ENCODE measurements at regions not wholly inside any gene's neighbourhood (a gene's known extent, or its start where the extent isn't known, plus 50 kb on each side); places are given as distances from the start of the nearest gene placed in this dataset.
"Not testable (repeated sequence)": the region's sequence is repeated elsewhere in the genome, so short reads cannot be mapped to it uniquely, and the experiment has no call there.

- Histone ChIP-seq H3K9me3 (ENCODE audit: control insufficient read depth in 2 of 2, insufficient read depth in 1 of 2, low read length in 1 of 2) (no peaks in the 10 kb centered on the region), H3K27me3 (ENCODE audit: control insufficient read depth in 2 of 2, insufficient read depth in 1 of 2, low read length in 1 of 2) (no peaks in the 10 kb centered on the region), H3K4me1 (ENCODE audit: control insufficient read depth in 2 of 2, insufficient read depth in 2 of 2, low read length in 2 of 2) (no peaks in the 10 kb centered on the region), H3K4me3 (ENCODE audit: low read length in 2 of 2) (no peak overlapping the region), H3K36me3 (ENCODE audit: control insufficient read depth in 2 of 2, insufficient read depth in 2 of 2, low read length in 1 of 2) (peaks cover 3 to 42% of the 10 kb centered on the region in 2 donors), H3K27ac (ENCODE audit: low read depth in 1 of 2, low read length in 1 of 2) (no peak overlapping the region)
- no peak for DNase-seq (ENCODE audit: low read depth in 6 of 9, low spot score in 9 of 9)
- 94% methylated on average over 1 of the region's 1 CpG for WGBS
These were observed 144.6 kb downstream of the UTRN start for GRCh38 chr6:144429753-144430152.

DNA sequence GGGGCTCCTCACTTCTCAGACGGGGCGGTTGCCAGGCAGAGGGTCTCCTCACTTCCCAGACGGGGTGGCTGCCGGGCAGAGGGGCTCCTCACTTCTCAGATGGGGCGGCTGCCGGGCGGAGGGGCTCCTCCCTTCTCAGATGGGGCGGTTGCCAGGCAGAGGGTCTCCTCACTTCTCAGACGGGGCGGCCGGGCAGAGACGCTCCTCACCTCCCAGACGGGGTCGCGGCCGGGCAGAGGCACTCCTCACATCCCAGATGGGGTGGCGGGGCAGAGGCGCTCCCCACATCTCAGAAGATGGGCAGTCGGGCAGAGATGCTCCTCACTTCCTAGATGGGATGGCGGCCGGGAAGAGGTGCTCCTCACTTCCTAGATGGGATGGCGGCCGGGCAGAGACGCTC, 148.3 kb downstream of the UTRN start:
- WGBS = 99% methylated on average over 24 of the region's 24 CpGs
- peaks cover 10 to 47% of the 10 kb centered on the region in 2 donors for H3K36me3 ChIP-seq (ENCODE audit: control insufficient read depth in 2 of 2, insufficient read depth in 2 of 2, low read length in 1 of 2)
- H3K27ac ChIP-seq (ENCODE audit: low read depth in 1 of 2, low read length in 1 of 2); DNase-seq (ENCODE audit: low read depth in 6 of 9, low spot score in 9 of 9); H3K27me3 ChIP-seq (ENCODE audit: control insufficient read depth in 2 of 2, insufficient read depth in 1 of 2, low read length in 1 of 2); H3K9me3 ChIP-seq (ENCODE audit: control insufficient read depth in 2 of 2, insufficient read depth in 1 of 2, low read length in 1 of 2); H3K4me1 ChIP-seq (ENCODE audit: control insufficient read depth in 2 of 2, insufficient read depth in 2 of 2, low read length in 2 of 2); H3K4me3 ChIP-seq (ENCODE audit: low read length in 2 of 2): not testable (repeated sequence)

- Histone ChIP-seq H3K27me3 (ENCODE audit: control insufficient read depth in 2 of 2, insufficient read depth in 1 of 2, low read length in 1 of 2) (no peaks in the 10 kb centered on the region), H3K27ac (ENCODE audit: low read depth in 1 of 2, low read length in 1 of 2) (no peak overlapping the region), H3K9me3 (ENCODE audit: control insufficient read depth in 2 of 2, insufficient read depth in 1 of 2, low read length in 1 of 2) (no peaks in the 10 kb centered on the region), H3K4me1 (ENCODE audit: control insufficient read depth in 2 of 2, insufficient read depth in 2 of 2, low read length in 2 of 2) (no peaks in the 10 kb centered on the region), H3K36me3 (ENCODE audit: control insufficient read depth in 2 of 2, insufficient read depth in 2 of 2, low read length in 1 of 2) (peaks cover 16 to 51% of the 10 kb centered on the region in 2 donors), H3K4me3 (ENCODE audit: low read length in 2 of 2) (no peak overlapping the region)
- no peak for DNase-seq (ENCODE audit: low read depth in 6 of 9, low spot score in 9 of 9)
- 95% methylated on average over 6 of the region's 6 CpGs for WGBS
These were observed 149.3 kb downstream of the UTRN start for GRCh38 chr6:144434308-144434990.

DNA sequence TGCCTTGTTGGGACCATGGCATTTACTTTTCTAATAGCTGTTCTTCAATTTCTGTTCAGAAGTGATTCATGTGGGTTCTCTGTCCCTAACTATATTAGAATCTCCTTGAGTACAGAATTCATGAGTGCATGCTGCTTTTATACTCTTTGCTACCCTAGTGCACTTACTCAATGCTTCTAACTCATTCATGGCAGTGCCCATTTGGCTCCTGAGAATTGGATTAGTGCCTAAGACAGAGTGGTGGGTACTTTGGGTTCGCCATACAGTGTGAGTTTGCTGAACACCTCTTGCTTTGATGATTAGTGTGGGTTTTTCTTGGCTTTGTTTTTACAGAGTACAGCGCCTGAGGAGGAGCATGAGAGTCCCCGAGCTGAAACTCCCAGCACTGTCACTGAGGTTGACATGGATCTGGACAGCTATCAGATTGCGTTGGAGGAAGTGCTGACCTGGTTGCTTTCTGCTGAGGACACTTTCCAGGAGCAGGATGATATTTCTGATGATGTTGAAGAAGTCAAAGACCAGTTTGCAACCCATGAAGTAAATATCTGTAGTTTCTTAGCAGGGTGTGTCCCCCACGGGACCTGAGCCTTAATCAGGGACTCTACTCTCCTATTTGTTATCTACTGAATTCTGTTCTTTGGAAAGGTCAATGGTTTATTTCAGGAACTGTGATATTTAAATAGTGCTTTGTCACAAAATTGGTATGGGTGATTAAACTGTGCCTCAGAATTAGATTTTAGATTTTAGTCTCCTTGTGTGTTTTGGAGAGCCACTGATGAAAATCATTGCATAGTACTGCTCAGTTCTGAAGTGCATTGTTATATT, 150.7 kb downstream of the UTRN start:
- Histone ChIP-seq H3K9me3 (ENCODE audit: control insufficient read depth in 2 of 2, insufficient read depth in 1 of 2, low read length in 1 of 2) (peaks cover under 1 to 5% of the 10 kb centered on the region in 2 donors), H3K36me3 (ENCODE audit: control insufficient read depth in 2 of 2, insufficient read depth in 2 of 2, low read length in 1 of 2) (peaks cover 22 to 55% of the 10 kb centered on the region in 2 donors), H3K4me3 (ENCODE audit: low read length in 2 of 2) (no peak overlapping the region), H3K27ac (ENCODE audit: low read depth in 1 of 2, low read length in 1 of 2) (no peak overlapping the region), H3K27me3 (ENCODE audit: control insufficient read depth in 2 of 2, insufficient read depth in 1 of 2, low read length in 1 of 2) (no peaks in the 10 kb centered on the region), H3K4me1 (ENCODE audit: control insufficient read depth in 2 of 2, insufficient read depth in 2 of 2, low read length in 2 of 2) (no peaks in the 10 kb centered on the region)
- 93% methylated on average over 5 of the region's 5 CpGs for WGBS
- DNase-seq (ENCODE audit: low read depth in 6 of 9, low spot score in 9 of 9) = no peak

DNA sequence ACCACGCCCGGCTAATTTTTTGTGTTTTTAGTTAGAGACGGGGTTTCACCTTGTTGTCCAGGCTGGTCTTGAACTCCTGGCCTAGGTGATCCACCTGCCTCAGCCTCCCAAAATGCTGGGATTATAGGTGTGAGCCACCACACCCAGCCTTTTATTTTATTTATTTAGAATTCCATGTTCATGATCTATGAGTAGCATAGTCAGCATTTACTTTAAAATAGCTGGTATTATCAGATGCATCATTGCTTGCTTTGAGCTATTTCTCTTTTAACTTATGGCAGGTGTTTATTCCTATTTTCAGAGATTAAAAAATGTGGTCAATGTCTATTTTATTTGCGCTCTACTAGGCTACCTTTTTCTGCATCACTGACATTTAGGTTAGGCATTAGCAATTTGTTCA, 152.0 kb downstream of the UTRN start:
- Histone ChIP-seq H3K9me3 (ENCODE audit: control insufficient read depth in 2 of 2, insufficient read depth in 1 of 2, low read length in 1 of 2) (peaks cover 9 to 16% of the 10 kb centered on the region in 2 donors), H3K27ac (ENCODE audit: low read depth in 1 of 2, low read length in 1 of 2) (no peak overlapping the region), H3K36me3 (ENCODE audit: control insufficient read depth in 2 of 2, insufficient read depth in 2 of 2, low read length in 1 of 2) (peaks cover 35 to 57% of the 10 kb centered on the region in 2 donors), H3K4me1 (ENCODE audit: control insufficient read depth in 2 of 2, insufficient read depth in 2 of 2, low read length in 2 of 2) (no peaks in the 10 kb centered on the region), H3K27me3 (ENCODE audit: control insufficient read depth in 2 of 2, insufficient read depth in 1 of 2, low read length in 1 of 2) (no peaks in the 10 kb centered on the region), H3K4me3 (ENCODE audit: low read length in 2 of 2) (no peak overlapping the region)
- no peak for DNase-seq (ENCODE audit: low read depth in 6 of 9, low spot score in 9 of 9)
- 99% methylated on average over 4 of the region's 4 CpGs for WGBS

DNA sequence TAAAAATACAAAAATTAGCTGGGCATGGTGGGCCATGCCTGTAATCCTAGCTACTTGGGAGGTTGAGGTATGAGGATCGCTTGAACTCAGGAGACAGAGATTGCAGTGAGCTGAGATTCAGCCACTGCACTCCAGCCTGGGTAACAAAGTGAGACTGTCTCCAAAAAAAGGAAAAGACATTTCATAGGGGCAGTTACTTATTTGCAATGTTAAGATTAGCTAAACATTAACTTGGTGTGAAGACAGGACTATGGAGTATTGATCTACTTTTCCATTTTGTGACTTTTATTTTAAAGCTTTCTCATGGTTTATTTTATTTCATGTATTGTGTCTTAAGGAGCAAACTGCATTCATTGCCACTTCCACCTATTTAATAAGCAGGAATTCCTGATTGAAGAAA, 153.0 kb downstream of the UTRN start:
- Histone ChIP-seq H3K9me3 (ENCODE audit: control insufficient read depth in 2 of 2, insufficient read depth in 1 of 2, low read length in 1 of 2) (peaks cover 9 to 16% of the 10 kb centered on the region in 2 donors), H3K27me3 (ENCODE audit: control insufficient read depth in 2 of 2, insufficient read depth in 1 of 2, low read length in 1 of 2) (no peaks in the 10 kb centered on the region), H3K4me1 (ENCODE audit: control insufficient read depth in 2 of 2, insufficient read depth in 2 of 2, low read length in 2 of 2) (no peaks in the 10 kb centered on the region), H3K4me3 (ENCODE audit: low read length in 2 of 2) (no peak overlapping the region), H3K27ac (ENCODE audit: low read depth in 1 of 2, low read length in 1 of 2) (no peak overlapping the region), H3K36me3 (ENCODE audit: control insufficient read depth in 2 of 2, insufficient read depth in 2 of 2, low read length in 1 of 2) (peaks cover 35 to 61% of the 10 kb centered on the region in 2 donors)
- DNase-seq (ENCODE audit: low read depth in 6 of 9, low spot score in 9 of 9) = no peak
- 96% methylated on average over 1 of the region's 1 CpG for whole genome bisulfite sequencing

DNA sequence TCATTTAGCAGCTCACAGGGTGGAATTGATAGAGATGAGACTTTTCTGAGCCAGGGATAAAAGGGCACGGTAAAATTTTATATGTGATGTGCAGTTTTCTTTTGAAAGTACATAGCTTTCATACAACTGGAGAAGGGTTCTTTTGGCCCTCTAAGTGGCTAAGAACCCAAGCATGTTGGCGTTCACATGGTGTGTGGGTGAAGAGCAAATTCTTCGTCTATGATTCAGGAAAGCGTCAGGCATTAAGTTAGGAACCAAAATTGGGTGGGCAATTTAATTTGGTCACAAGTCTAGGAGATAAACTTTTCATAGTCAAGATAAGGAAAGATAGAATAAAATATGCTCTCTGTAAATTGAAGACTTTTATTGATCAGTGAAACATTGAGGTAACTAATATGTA, 153.9 kb downstream of the UTRN start:
- no peaks in the 10 kb centered on the region for H3K27me3 ChIP-seq (ENCODE audit: control insufficient read depth in 2 of 2, insufficient read depth in 1 of 2, low read length in 1 of 2)
- H3K36me3 ChIP-seq (ENCODE audit: control insufficient read depth in 2 of 2, insufficient read depth in 2 of 2, low read length in 1 of 2) = peaks cover 35 to 61% of the 10 kb centered on the region in 2 donors
- WGBS = 99% methylated on average over 4 of the region's 4 CpGs
- no peaks in the 10 kb centered on the region for H3K4me1 ChIP-seq (ENCODE audit: control insufficient read depth in 2 of 2, insufficient read depth in 2 of 2, low read length in 2 of 2)
- DNase-seq (ENCODE audit: low read depth in 6 of 9, low spot score in 9 of 9) = no peak
- no peak overlapping the region for H3K4me3 ChIP-seq (ENCODE audit: low read length in 2 of 2)
- H3K27ac ChIP-seq (ENCODE audit: low read depth in 1 of 2, low read length in 1 of 2) = no peak overlapping the region
- peaks cover 9 to 16% of the 10 kb centered on the region in 2 donors for H3K9me3 ChIP-seq (ENCODE audit: control insufficient read depth in 2 of 2, insufficient read depth in 1 of 2, low read length in 1 of 2)

DNA sequence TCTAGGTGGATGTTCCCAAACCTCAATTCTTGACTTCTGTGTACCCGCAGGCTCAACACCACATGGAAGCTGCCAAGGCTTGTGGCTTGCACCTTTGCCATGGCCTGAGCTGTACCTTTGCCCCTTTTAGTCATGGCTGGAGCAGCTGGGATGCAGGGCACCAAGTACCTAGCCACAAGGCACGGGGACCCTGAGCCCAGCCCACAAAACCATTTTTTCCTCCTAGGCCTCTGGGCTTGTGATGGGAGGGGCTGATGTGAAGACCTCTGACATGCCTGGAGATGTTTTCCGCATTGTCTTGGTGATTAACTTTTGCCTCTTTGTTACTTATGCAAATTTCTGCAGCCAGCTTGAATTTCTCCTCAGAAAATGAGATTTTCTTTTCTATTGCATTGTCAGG, 156.7 kb downstream of the UTRN start:
- WGBS = 99% methylated on average over 3 of the region's 3 CpGs
- not testable (repeated sequence) for H3K4me3 ChIP-seq (ENCODE audit: low read length in 2 of 2); H3K27ac ChIP-seq (ENCODE audit: low read depth in 1 of 2, low read length in 1 of 2); H3K4me1 ChIP-seq (ENCODE audit: control insufficient read depth in 2 of 2, insufficient read depth in 2 of 2, low read length in 2 of 2); DNase-seq (ENCODE audit: low read depth in 6 of 9, low spot score in 9 of 9); H3K27me3 ChIP-seq (ENCODE audit: control insufficient read depth in 2 of 2, insufficient read depth in 1 of 2, low read length in 1 of 2)
- H3K9me3 ChIP-seq (ENCODE audit: control insufficient read depth in 2 of 2, insufficient read depth in 1 of 2, low read length in 1 of 2) = peaks cover 9 to 16% of the 10 kb centered on the region in 2 donors
- peaks cover 29 to 62% of the 10 kb centered on the region in 2 donors for H3K36me3 ChIP-seq (ENCODE audit: control insufficient read depth in 2 of 2, insufficient read depth in 2 of 2, low read length in 1 of 2)

DNA sequence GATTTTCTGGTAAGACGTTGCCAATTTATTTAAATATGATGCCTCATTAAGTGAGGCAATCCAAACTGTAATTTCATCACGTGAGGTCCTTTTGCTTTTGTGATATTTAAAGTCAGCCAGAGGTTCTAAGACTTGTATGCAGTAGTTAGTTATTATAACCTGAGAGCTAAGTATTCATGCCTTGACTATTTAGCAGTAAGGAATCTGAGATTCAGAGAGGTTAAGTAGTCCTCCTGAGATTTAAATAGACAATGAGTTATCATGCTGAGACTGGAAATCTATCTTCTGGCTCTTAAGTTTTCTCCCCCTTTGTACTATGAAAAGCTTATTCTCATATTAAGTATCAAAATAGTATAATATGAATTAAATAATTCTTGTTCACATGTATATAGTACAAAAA, 158.0 kb downstream of the UTRN start:
- H3K9me3 ChIP-seq (ENCODE audit: control insufficient read depth in 2 of 2, insufficient read depth in 1 of 2, low read length in 1 of 2) = peaks cover 9 to 16% of the 10 kb centered on the region in 2 donors
- no peaks in the 10 kb centered on the region for H3K27me3 ChIP-seq (ENCODE audit: control insufficient read depth in 2 of 2, insufficient read depth in 1 of 2, low read length in 1 of 2)
- H3K36me3 ChIP-seq (ENCODE audit: control insufficient read depth in 2 of 2, insufficient read depth in 2 of 2, low read length in 1 of 2) = peaks cover 26 to 59% of the 10 kb centered on the region in 2 donors
- DNase-seq (ENCODE audit: low read depth in 6 of 9, low spot score in 9 of 9) = no peak
- no peak overlapping the region for H3K4me3 ChIP-seq (ENCODE audit: low read length in 2 of 2)
- no peak overlapping the region for H3K27ac ChIP-seq (ENCODE audit: low read depth in 1 of 2, low read length in 1 of 2)
- H3K4me1 ChIP-seq (ENCODE audit: control insufficient read depth in 2 of 2, insufficient read depth in 2 of 2, low read length in 2 of 2) = no peaks in the 10 kb centered on the region
- WGBS = 96% methylated on average over 2 of the region's 2 CpGs
